Stimulated activated CD8-positive, alpha-beta memory T cell treated with anti-CD3 and anti-CD28 coated beads, Interleukin-7, amount 100 ng/mL, for 48 hours (primary cell): ENCODE measurements at regions not wholly inside any gene's neighbourhood (a gene's known extent, or its start where the extent isn't known, plus 50 kb on each side); places are given as distances from the start of the nearest gene placed in this dataset.

Experiments
- DNase-seq, 2 donors: peaks; one replicate each; pipeline ENCODE4 v3.0.0-alpha.2; 2020; ENCODE audit warnings: low read depth in 1 of 2; ENCODE audit errors: extremely low read depth in 1 of 2

GRCh38 chr9:113808391-113809358 is 67.4 kb upstream of the ZNF618 start:
- DNase-seq: no peak

GRCh38 chr9:113817171-113817570 is 58.9 kb upstream of the ZNF618 start:
- DNase-seq: no peak

GRCh38 chr9:113818391-113818790 is 57.7 kb upstream of the ZNF618 start:
- no peak for DNase-seq

GRCh38 chr9:113822315-113822714 is 53.8 kb upstream of the ZNF618 start:
- no peak for DNase-seq

- DNase-seq: no peak
Observed at GRCh38 chr9:113823421-113823820, 52.7 kb upstream of the ZNF618 start.
